SK-N-SH (cell line): ENCODE measurements at regions not wholly inside any gene's neighbourhood (a gene's known extent, or its start where the extent isn't known, plus 50 kb on each side); places are given as distances from the start of the nearest gene placed in this dataset.

Experiments
- CTCF ChIA-PET: fragments of 300-600, 350-600 bp; formaldehyde crosslinking; extraction: SDS; loops from one replicate; lab custom pipeline; 2021; lab: Yijun Ruan, JAX
- POLR2A ChIA-PET: fragments of 350-600 bp; sonication (Branson Sonifier 250); formaldehyde crosslinking; extraction: SDS; loops from one replicate; lab custom pipeline; 2020; ENCODE audit warnings: antibody characterized with exemption, inconsistent platforms; lab: Yijun Ruan, JAX
- DNase-seq: peaks from one replicate; pipeline ENCODE4 v3.0.0; 2012
- H2AFZ ChIP-seq: fragments of 200-600 bp; sonication (generic); 2 replicates; pipeline ENCODE4 v1.8.1; 2016; ENCODE audit warnings: antibody characterized with exemption, mild to moderate bottlenecking, low read depth
- H3F3A ChIP-seq: fragments of 200-600 bp; sonication (generic); replicated peaks from 2 replicates; pipeline ENCODE3; 2016; ENCODE audit warnings: antibody characterized with exemption, mild to moderate bottlenecking; ENCODE audit not compliant: insufficient read depth
- H3K27ac ChIP-seq, 2 experiments: fragments of 200-500 bp in 1 of 2; fragments of 200-600 bp in 1 of 2; sonication (Bioruptor generic) in 1 of 2; sonication (generic), shearing (Covaris generic) in 1 of 2; 2 replicates each; pipeline versions ENCODE4 v1.5.1 to v1.6.1; 2014 to 2016; ENCODE audit warnings: low read depth in 2 of 2, inconsistent platforms in 1 of 2, low read length in 1 of 2, mild to moderate bottlenecking in 1 of 2, mixed read lengths in 1 of 2
- H3K27me3 ChIP-seq: fragments of 200-600 bp; sonication (generic), shearing (Covaris generic); 2 replicates; pipeline ENCODE4 v1.6.1; 2016; ENCODE audit warnings: mixed run types; ENCODE audit not compliant: insufficient read depth
- H3K36me3 ChIP-seq, 2 experiments: fragments of 200-500 bp in 1 of 2; fragments of 200-600 bp in 1 of 2; sonication (Bioruptor generic) in 1 of 2; sonication (generic) in 1 of 2; replicated peaks in 1 of 2; 2 replicates each; pipeline versions ENCODE3 to v1.5.1; 2014 to 2016; ENCODE audit warnings: low read length in 1 of 2, mild to moderate bottlenecking in 1 of 2; ENCODE audit not compliant: insufficient read depth in 2 of 2, control insufficient read depth in 1 of 2
- H3K4me1 ChIP-seq, 2 experiments: fragments of 200-500 bp in 1 of 2; fragments of 200-600 bp in 1 of 2; sonication (Bioruptor generic) in 1 of 2; sonication (generic), shearing (Covaris generic) in 1 of 2; 2 replicates each; pipeline versions ENCODE4 v1.5.1 to v1.6.1; 2014 to 2016; ENCODE audit warnings: low read depth in 1 of 2, low read length in 1 of 2, mixed run types in 1 of 2; ENCODE audit not compliant: insufficient read depth in 2 of 2, control insufficient read depth in 1 of 2
- H3K4me2 ChIP-seq: fragments of 200-600 bp; sonication (generic), shearing (Covaris generic); 2 replicates; pipeline ENCODE4 v1.6.1; 2017; ENCODE audit warnings: mixed run types
- H3K4me3 ChIP-seq, 2 experiments: fragments of 200-500 bp in 1 of 2; fragments of 200-600 bp in 1 of 2; sonication (Bioruptor generic) in 1 of 2; sonication (generic), shearing (Covaris generic) in 1 of 2; 2 replicates each; pipeline versions ENCODE4 v1.5.1 to v1.8.1; 2014 to 2016; ENCODE audit warnings: low read depth in 2 of 2, inconsistent platforms in 1 of 2, low read length in 1 of 2, mild to moderate bottlenecking in 1 of 2, mixed read lengths in 1 of 2, moderate library complexity in 1 of 2
- H3K79me2 ChIP-seq: fragments of 200-600 bp; sonication (generic); 2 replicates; pipeline ENCODE4 v1.8.1; 2017; ENCODE audit warnings: mild to moderate bottlenecking; ENCODE audit not compliant: insufficient read depth
- H3K9ac ChIP-seq: fragments of 200-600 bp; sonication (generic); 2 replicates; pipeline ENCODE4 v1.6.1; 2017; ENCODE audit warnings: mixed run types
- H3K9me2 ChIP-seq: fragments of 200-600 bp; sonication (generic); 2 replicates; pipeline ENCODE4 v1.6.1; 2017; ENCODE audit warnings: mixed run types
- H3K9me3 ChIP-seq: fragments of 200-600 bp; sonication (generic); 2 replicates; pipeline ENCODE4 v1.6.1; 2017; ENCODE audit warnings: mixed run types, mild to moderate bottlenecking, moderate library complexity
- H4K20me1 ChIP-seq: fragments of 200-600 bp; sonication (generic); 2 replicates; pipeline ENCODE4 v1.6.1; 2017; ENCODE audit warnings: mild to moderate bottlenecking, mixed run types; ENCODE audit not compliant: insufficient read depth
- CHD2 ChIP-seq: fragments of 150-350 bp; IDR thresholded peaks from 2 replicates; pipeline ENCODE4 v1.6.1; 2018; ENCODE audit warnings: low read length; ENCODE audit not compliant: partially characterized antibody
- EP300 ChIP-seq, 2 experiments: IDR thresholded peaks; 2 replicates each; pipeline versions ENCODE4 v1.4.0 to v1.6.1; 2012; ENCODE audit warnings: borderline replicate concordance in 1 of 2, low read depth in 1 of 2, low read length in 1 of 2
- EZH2phosphoT487 ChIP-seq: fragments of 200-600 bp; sonication (generic); IDR thresholded peaks from 2 replicates; pipeline ENCODE4 v1.6.1; 2017; ENCODE audit warnings: low read depth, mixed run types, mild to moderate bottlenecking, antibody characterized with exemption, moderate library complexity, borderline replicate concordance
- FOSL2 ChIP-seq: IDR thresholded peaks from 2 replicates; pipeline ENCODE4 v1.4.0; 2012; ENCODE audit warnings: low read depth, mild to moderate bottlenecking, moderate library complexity, borderline replicate concordance
- FOXJ3 ChIP-seq: sonication (generic); formaldehyde crosslinking; IDR thresholded peaks from 2 replicates; pipeline ENCODE4 v1.5.1; 2020; ENCODE audit warnings: mild to moderate bottlenecking, missing genetic modification reagents
- IRF3 ChIP-seq: fragments of 150-350 bp; IDR thresholded peaks from 2 replicates; pipeline ENCODE4 v1.6.1; 2016; ENCODE audit warnings: mild to moderate bottlenecking, low read depth, low read length
- MEF2A ChIP-seq: IDR thresholded peaks from 2 replicates; pipeline ENCODE4 v1.4.0; 2012; ENCODE audit warnings: low read depth, borderline replicate concordance
- MXI1 ChIP-seq: IDR thresholded peaks from 2 replicates; pipeline ENCODE4 v1.6.1; 2012; ENCODE audit warnings: mild to moderate bottlenecking, low read depth, low read length, improper control_type of control experiment
- RAD21 ChIP-seq: IDR thresholded peaks from 2 replicates; pipeline ENCODE4 v1.6.1; 2012; ENCODE audit warnings: mild to moderate bottlenecking, low read length
- RXRA ChIP-seq: IDR thresholded peaks from 2 replicates; pipeline ENCODE4 v1.4.0; 2012; ENCODE audit warnings: low read depth, mild to moderate bottlenecking, borderline replicate concordance
- SIN3A ChIP-seq: IDR thresholded peaks from 2 replicates; pipeline ENCODE4 v1.6.1; 2012; ENCODE audit warnings: low read depth, mild to moderate bottlenecking, low read length, moderate library complexity, borderline replicate concordance
- SMC3 ChIP-seq: IDR thresholded peaks from 2 replicates; pipeline ENCODE4 v1.6.1; 2012; ENCODE audit warnings: low read depth, low read length, improper control_type of control experiment
- TAF1 ChIP-seq: IDR thresholded peaks from 2 replicates; pipeline ENCODE4 v1.6.1; 2012; ENCODE audit warnings: low read depth, mild to moderate bottlenecking, low read length, moderate library complexity, borderline replicate concordance
- TCF12 ChIP-seq: IDR thresholded peaks from 2 replicates; pipeline ENCODE4 v1.4.0; 2012
- TEAD4 ChIP-seq: IDR thresholded peaks from 2 replicates; pipeline ENCODE4 v1.4.0; 2012; ENCODE audit warnings: mild to moderate bottlenecking, borderline replicate concordance; ENCODE audit not compliant: insufficient read depth
- YY1 ChIP-seq: IDR thresholded peaks from 2 replicates; pipeline ENCODE4 v1.4.0; 2012; ENCODE audit warnings: low read depth, mild to moderate bottlenecking
- ZBTB33 ChIP-seq: IDR thresholded peaks from 2 replicates; pipeline ENCODE4 v1.4.0; 2012; ENCODE audit warnings: low read depth, borderline replicate concordance
- WGBS: methylation state at CpG from one replicate; pipeline ENCODE4 v1.1.6; 2017; ENCODE audit warnings: low lambda C conversion rate; 5-methylcytosine and 5-hydroxymethylcytosine counted together
- TF ChIP-seq, protein P1 (sequence below): IDR thresholded peaks from 2 replicates; pipeline ENCODE4 v1.6.1; 2012; ENCODE audit warnings: mild to moderate bottlenecking, low read depth, low read length, moderate library complexity
- TF ChIP-seq, protein P2 (sequence below): IDR thresholded peaks from 2 replicates; pipeline ENCODE4 v1.4.0; 2012; ENCODE audit warnings: low read depth

DNA sequence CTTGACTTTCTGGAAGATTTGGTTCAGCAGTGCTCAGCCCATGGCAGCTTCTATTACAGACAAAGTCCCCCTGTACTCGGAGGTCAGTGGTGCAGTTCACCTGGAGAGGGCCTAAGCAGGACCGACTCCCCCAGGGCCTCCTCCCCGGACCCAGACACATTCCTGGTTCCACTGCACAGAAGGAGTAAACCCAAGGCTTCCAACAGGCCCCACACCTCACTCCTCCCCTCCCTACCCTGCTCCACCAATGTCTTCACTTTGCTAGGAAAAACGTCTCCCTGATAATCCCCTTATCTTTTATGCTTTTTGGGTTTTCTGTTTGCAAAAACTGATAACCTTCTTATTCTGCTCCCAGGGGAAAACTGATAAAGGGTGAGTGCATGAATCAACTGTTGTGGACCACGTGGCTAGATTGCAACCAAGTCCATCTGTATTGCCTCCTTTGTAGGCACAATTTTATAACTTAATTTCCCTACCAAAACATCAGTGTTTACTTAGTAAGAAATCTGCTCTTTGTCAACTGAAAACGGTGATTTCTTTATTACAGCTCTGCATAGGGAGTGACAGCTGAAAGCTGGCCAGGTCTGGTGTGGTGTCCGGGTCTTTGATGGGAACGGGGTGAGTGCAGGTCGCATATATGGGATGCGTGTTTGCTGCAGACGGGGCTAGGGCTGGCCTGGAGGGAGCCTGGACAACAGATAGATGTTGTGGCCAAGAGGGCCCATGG lies 202.5 kb downstream of the GLI2 start (continued):
- TF ChIP-seq CHD2 (peak; percentile 85), RAD21 (peak; percentile 39; the same call in 1 of the 2 replicates), IRF3 (no peak), TEAD4 (no peak), FOXJ3 (CRISPR knock-in tag) (peak; percentile 100), YY1 (no peak), FOSL2 (no peak), RXRA (no peak), TAF1 (no peak), SIN3A (no peak), MXI1 (peak; percentile 67; the same call in 1 of the 2 replicates)

DNA sequence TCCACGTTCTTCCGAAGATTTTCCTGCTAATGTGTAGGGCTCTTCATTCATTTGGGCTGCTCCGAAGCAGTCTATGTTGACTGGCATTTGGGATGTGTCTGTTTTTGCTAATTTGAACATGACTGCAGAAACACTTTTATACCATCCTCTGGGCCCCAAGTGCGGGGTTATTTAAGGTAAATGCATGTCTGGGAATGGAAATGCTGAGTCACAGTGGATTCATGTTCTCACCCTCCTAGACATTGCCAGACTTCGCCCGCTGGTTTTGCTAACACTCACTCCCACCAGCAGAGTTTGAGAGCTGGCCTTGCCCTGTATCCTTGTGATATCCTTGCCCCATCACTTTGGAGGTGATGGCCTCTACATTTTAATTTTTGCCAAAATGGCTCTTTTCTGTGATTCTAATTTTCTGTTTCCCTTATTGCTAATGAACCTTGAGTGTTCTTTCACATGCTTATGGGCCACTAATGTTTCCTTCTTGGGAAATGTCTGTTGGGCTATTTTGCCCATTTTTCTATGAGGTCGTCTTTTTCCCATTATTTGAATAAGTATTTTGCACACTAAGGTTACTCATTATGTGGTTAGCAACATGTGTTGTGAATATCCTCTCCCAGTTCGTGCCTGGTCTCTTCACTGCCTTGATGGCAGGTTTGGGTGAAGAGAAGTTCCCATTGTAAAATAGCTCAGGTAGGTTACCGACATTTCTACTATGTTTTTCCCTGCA lies 204.1 kb downstream of the GLI2 start:
- H3K27me3 ChIP-seq, result no peaks in the 10 kb centered on the region
- H3K4me2 ChIP-seq, result peak overlapping the region; percentile 65; the same call in 1 of the 2 replicates
- H3K4me1 ChIP-seq, result peaks cover 49 to 80% of the 10 kb centered on the region in 2 experiments
- CTCF ChIA-PET, result interaction anchor here (1.7 to 1.9 kb wide), 2 partner anchors 16 to 38 kb away, joined by 5 read pairs; no protein-coding TSS in a partner anchor
- no peaks in the 10 kb centered on the region for H3K9me2 ChIP-seq
- POLR2A ChIA-PET, result interaction anchor here (0.7 kb wide), 1 partner anchor 158 kb away, joined by 3 read pairs; no protein-coding TSS in a partner anchor
- no peaks in the 10 kb centered on the region for H3K9me3 ChIP-seq
- no peaks in the 10 kb centered on the region for H3K36me3 ChIP-seq
- peaks cover 40% of the 10 kb centered on the region for H3F3A ChIP-seq
- peak overlapping the region; percentile 73; the same call in 1 of the 2 replicates for H3K9ac ChIP-seq
- peak overlapping the region; percentile 95 to 96 for H3K27ac ChIP-seq
- H3K4me3 ChIP-seq, result no peak overlapping the region; a peak in 1 of 4 replicates
- H3K79me2 ChIP-seq, result peaks cover 30% of the 10 kb centered on the region
- H2AFZ ChIP-seq, result no peak overlapping the region
- no peak for DNase-seq
- WGBS, result 43% methylated on average over 9 of the region's 9 CpGs
- H4K20me1 ChIP-seq, result no peaks in the 10 kb centered on the region
- TF ChIP-seq EP300 (IDR thresholded peaks at IDR 0.05; ENCODE audit: borderline replicate concordance in 1 of 2, low read depth in 1 of 2, low read length in 1 of 2) (no peak; a peak in 1 of 4 replicates), SMC3 (no peak), FOXJ3 (CRISPR knock-in tag) (no peak), MEF2A (no peak; the same call in 1 of the 2 replicates), ZBTB33 (no peak), FOSL2 (peak; percentile 51; the same call in 1 of the 2 replicates), TAF1 (no peak), EZH2phosphoT487 (no peak), IRF3 (no peak), RAD21 (no peak), CHD2 (no peak), TCF12 (peak; percentile 33)
- TF ChIP-seq, protein P1, sequence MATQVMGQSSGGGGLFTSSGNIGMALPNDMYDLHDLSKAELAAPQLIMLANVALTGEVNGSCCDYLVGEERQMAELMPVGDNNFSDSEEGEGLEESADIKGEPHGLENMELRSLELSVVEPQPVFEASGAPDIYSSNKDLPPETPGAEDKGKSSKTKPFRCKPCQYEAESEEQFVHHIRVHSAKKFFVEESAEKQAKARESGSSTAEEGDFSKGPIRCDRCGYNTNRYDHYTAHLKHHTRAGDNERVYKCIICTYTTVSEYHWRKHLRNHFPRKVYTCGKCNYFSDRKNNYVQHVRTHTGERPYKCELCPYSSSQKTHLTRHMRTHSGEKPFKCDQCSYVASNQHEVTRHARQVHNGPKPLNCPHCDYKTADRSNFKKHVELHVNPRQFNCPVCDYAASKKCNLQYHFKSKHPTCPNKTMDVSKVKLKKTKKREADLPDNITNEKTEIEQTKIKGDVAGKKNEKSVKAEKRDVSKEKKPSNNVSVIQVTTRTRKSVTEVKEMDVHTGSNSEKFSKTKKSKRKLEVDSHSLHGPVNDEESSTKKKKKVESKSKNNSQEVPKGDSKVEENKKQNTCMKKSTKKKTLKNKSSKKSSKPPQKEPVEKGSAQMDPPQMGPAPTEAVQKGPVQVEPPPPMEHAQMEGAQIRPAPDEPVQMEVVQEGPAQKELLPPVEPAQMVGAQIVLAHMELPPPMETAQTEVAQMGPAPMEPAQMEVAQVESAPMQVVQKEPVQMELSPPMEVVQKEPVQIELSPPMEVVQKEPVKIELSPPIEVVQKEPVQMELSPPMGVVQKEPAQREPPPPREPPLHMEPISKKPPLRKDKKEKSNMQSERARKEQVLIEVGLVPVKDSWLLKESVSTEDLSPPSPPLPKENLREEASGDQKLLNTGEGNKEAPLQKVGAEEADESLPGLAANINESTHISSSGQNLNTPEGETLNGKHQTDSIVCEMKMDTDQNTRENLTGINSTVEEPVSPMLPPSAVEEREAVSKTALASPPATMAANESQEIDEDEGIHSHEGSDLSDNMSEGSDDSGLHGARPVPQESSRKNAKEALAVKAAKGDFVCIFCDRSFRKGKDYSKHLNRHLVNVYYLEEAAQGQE, result no peak
- TF ChIP-seq, protein P2, sequence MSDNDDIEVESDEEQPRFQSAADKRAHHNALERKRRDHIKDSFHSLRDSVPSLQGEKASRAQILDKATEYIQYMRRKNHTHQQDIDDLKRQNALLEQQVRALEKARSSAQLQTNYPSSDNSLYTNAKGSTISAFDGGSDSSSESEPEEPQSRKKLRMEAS, result no peak
